PC-9 (cell line): ENCODE measurements at regions not wholly inside any gene's neighbourhood (a gene's known extent, or its start where the extent isn't known, plus 50 kb on each side); places are given as distances from the start of the nearest gene placed in this dataset.

Source experiments
- EZH2 ChIP-seq: fragments of 200-600 bp; sonication (generic); IDR thresholded peaks from 2 replicates; pipeline ENCODE4 v1.8.0; 2017; ENCODE audit warnings: antibody characterized with exemption, low read depth
- TF ChIP-seq, protein P1 (sequence below): fragments of 200-600 bp; sonication (generic); conservative IDR thresholded peaks from 2 replicates; pipeline ENCODE4 v1.6.1; 2017; ENCODE audit warnings: mixed run types, antibody characterized with exemption, mild to moderate bottlenecking, moderate library complexity

DNA sequence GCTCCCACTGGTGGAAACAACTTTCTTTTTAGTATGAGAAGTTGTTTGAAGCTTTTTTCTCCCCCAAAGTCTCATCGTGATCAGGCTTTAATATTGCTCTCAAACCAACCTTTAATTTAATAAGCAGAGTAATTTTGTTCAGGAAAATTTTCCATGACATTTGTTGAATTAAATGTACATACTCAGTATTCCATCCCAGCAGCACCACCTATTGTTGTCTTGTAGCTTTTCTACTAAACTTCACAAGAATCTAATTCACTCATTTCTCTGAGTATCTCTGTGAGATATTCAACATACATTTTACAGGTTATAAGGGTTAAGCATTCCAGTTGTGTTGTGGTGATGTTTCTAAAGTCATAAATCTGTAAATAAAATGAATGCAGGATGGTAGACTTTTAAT is 218.3 kb upstream of the HAND2 start:
- TF ChIP-seq, protein P1, sequence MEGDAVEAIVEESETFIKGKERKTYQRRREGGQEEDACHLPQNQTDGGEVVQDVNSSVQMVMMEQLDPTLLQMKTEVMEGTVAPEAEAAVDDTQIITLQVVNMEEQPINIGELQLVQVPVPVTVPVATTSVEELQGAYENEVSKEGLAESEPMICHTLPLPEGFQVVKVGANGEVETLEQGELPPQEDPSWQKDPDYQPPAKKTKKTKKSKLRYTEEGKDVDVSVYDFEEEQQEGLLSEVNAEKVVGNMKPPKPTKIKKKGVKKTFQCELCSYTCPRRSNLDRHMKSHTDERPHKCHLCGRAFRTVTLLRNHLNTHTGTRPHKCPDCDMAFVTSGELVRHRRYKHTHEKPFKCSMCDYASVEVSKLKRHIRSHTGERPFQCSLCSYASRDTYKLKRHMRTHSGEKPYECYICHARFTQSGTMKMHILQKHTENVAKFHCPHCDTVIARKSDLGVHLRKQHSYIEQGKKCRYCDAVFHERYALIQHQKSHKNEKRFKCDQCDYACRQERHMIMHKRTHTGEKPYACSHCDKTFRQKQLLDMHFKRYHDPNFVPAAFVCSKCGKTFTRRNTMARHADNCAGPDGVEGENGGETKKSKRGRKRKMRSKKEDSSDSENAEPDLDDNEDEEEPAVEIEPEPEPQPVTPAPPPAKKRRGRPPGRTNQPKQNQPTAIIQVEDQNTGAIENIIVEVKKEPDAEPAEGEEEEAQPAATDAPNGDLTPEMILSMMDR = no peak
- no peak for TF ChIP-seq EZH2
